H9 (cell line): ENCODE measurements at regions not wholly inside any gene's neighbourhood (a gene's known extent, or its start where the extent isn't known, plus 50 kb on each side); places are given as distances from the start of the nearest gene placed in this dataset.

Experiments used
- DNase-seq: peaks from one replicate; pipeline ENCODE4 v3.0.0-alpha.2; 2017
- H2AFZ ChIP-seq: one replicate; pipeline ENCODE4 v1.6.1; 2013; ENCODE audit warnings: mild to moderate bottlenecking, low read length, control low read depth, moderate library complexity
- H2AK5ac ChIP-seq: 2 replicates; pipeline ENCODE4 v1.6.1; 2013; ENCODE audit warnings: low read length, control low read depth, mixed read lengths; ENCODE audit not compliant: insufficient read length
- H2BK120ac ChIP-seq: one replicate; pipeline ENCODE4 v1.6.1; 2013; ENCODE audit warnings: low read depth, mild to moderate bottlenecking, low read length, control low read depth, inconsistent platforms; ENCODE audit not compliant: poor library complexity, severe bottlenecking
- H2BK12ac ChIP-seq: 2 replicates; pipeline ENCODE4 v1.6.1; 2013; ENCODE audit warnings: low read length, control low read depth, mixed read lengths, low read depth; ENCODE audit not compliant: insufficient read length
- H2BK15ac ChIP-seq: 2 replicates; pipeline ENCODE4 v1.6.1; 2013; ENCODE audit warnings: low read depth, low read length, control low read depth
- H2BK20ac ChIP-seq: one replicate; pipeline ENCODE4 v1.6.1; 2013; ENCODE audit warnings: low read depth, mild to moderate bottlenecking, low read length, control low read depth, inconsistent platforms; ENCODE audit not compliant: poor library complexity, severe bottlenecking
- H2BK5ac ChIP-seq: 2 replicates; pipeline ENCODE4 v1.6.1; 2013; ENCODE audit warnings: low read length, control low read depth, mixed read lengths; ENCODE audit not compliant: insufficient read length
- H3K14ac ChIP-seq: 2 replicates; pipeline ENCODE4 v1.6.1; 2013; ENCODE audit warnings: low read length, control low read depth; ENCODE audit not compliant: insufficient read depth
- H3K18ac ChIP-seq: 2 replicates; pipeline ENCODE4 v1.6.1; 2013; ENCODE audit warnings: low read depth, mild to moderate bottlenecking, mixed read lengths, low read length, control low read depth; ENCODE audit not compliant: insufficient read length
- H3K23ac ChIP-seq: 2 replicates; pipeline ENCODE4 v1.6.1; 2013; ENCODE audit warnings: low read length, control low read depth, mixed read lengths, low read depth; ENCODE audit not compliant: insufficient read length
- H3K23me2 ChIP-seq: 2 replicates; pipeline ENCODE4 v1.6.1; 2013; ENCODE audit warnings: low read depth, mild to moderate bottlenecking, mixed read lengths, low read length, control low read depth; ENCODE audit not compliant: insufficient read length, poor library complexity, severe bottlenecking
- H3K27ac ChIP-seq: 2 replicates; pipeline ENCODE4 v1.5.1; 2013; ENCODE audit warnings: low read length, control low read depth, mixed read lengths, low read depth; ENCODE audit not compliant: insufficient read length
- H3K27me3 ChIP-seq: 2 replicates; pipeline ENCODE4 v1.6.1; 2013; ENCODE audit warnings: low read length, control low read depth, inconsistent platforms; ENCODE audit not compliant: insufficient read depth
- H3K4ac ChIP-seq: 2 replicates; pipeline ENCODE4 v1.6.1; 2013; ENCODE audit warnings: low read depth, mild to moderate bottlenecking, control low read depth, inconsistent platforms, low read length, moderate library complexity
- H3K4me1 ChIP-seq: 2 replicates; pipeline ENCODE4 v1.6.1; 2013; ENCODE audit warnings: low read length, control low read depth, inconsistent platforms; ENCODE audit not compliant: insufficient read depth
- H3K4me2 ChIP-seq: 2 replicates; pipeline ENCODE4 v1.6.1; 2013; ENCODE audit warnings: low read length, control low read depth, mixed read lengths; ENCODE audit not compliant: insufficient read length, insufficient read depth
- H3K56ac ChIP-seq: 2 replicates; pipeline ENCODE4 v1.6.1; 2013; ENCODE audit warnings: low read depth, mild to moderate bottlenecking, mixed read lengths, low read length, control low read depth; ENCODE audit not compliant: insufficient read length
- H3K79me1 ChIP-seq: 2 replicates; pipeline ENCODE4 v1.6.1; 2013; ENCODE audit warnings: low read depth, mild to moderate bottlenecking, moderate library complexity, low read length, control low read depth, inconsistent platforms; ENCODE audit not compliant: insufficient read depth, poor library complexity, severe bottlenecking
- H3K79me2 ChIP-seq: 2 replicates; pipeline ENCODE4 v1.6.1; 2013; ENCODE audit warnings: low read length, control low read depth, inconsistent platforms; ENCODE audit not compliant: insufficient read depth
- H3K9ac ChIP-seq: 2 replicates; pipeline ENCODE4 v1.6.1; 2013; ENCODE audit warnings: low read length, control low read depth, mixed read lengths; ENCODE audit not compliant: insufficient read length; ENCODE audit errors: extremely low read depth
- H3K9me3 ChIP-seq: one replicate; pipeline ENCODE4 v1.6.1; 2013; ENCODE audit warnings: low read depth, low read length, inconsistent platforms; ENCODE audit not compliant: control insufficient read depth
- H3T11ph ChIP-seq: one replicate; pipeline ENCODE4 v1.6.1; 2013; ENCODE audit warnings: mild to moderate bottlenecking, low read length, control low read depth, inconsistent platforms
- H4K20me1 ChIP-seq: one replicate; pipeline ENCODE4 v1.6.1; 2013; ENCODE audit not compliant: control insufficient read depth, insufficient read length, insufficient read depth
- H4K5ac ChIP-seq: 2 replicates; pipeline ENCODE4 v1.6.1; 2013; ENCODE audit warnings: low read depth, mild to moderate bottlenecking, mixed read lengths, low read length, control low read depth; ENCODE audit not compliant: insufficient read length
- H4K8ac ChIP-seq: replicated peaks from 2 replicates; pipeline ENCODE4 v1.6.1; 2013; ENCODE audit warnings: low read length, control low read depth, mixed read lengths, low read depth; ENCODE audit not compliant: insufficient read length
- H4K91ac ChIP-seq: 2 replicates; pipeline ENCODE4 v1.6.1; 2013; ENCODE audit warnings: low read depth, mild to moderate bottlenecking, moderate library complexity, mixed read lengths, low read length, control low read depth; ENCODE audit not compliant: insufficient read length
- H3K27ac Mint-ChIP-seq, 3 experiments: 2 replicates in 2 of 3; 3 replicates in 1 of 3; pipeline ENCODE4 v1.8.0; 2020 to 2021; ENCODE audit warnings: mixed read lengths in 3 of 3, mild to moderate bottlenecking in 1 of 3, moderate library complexity in 1 of 3
- H3K27me3 Mint-ChIP-seq: 2 replicates; pipeline ENCODE4 v1.8.0; 2021; ENCODE audit warnings: low read depth, mild to moderate bottlenecking, moderate library complexity, mixed read lengths
- H3K36me3 Mint-ChIP-seq, 3 experiments: 2 replicates in 2 of 3; 3 replicates in 1 of 3; pipeline ENCODE4 v1.8.0; 2020 to 2021; ENCODE audit warnings: low read depth in 3 of 3, mixed read lengths in 3 of 3; ENCODE audit not compliant: insufficient read depth in 1 of 3
- H3K4me1 Mint-ChIP-seq, 2 experiments: 2 replicates each; pipeline ENCODE4 v1.8.0; 2020; ENCODE audit warnings: mixed read lengths in 2 of 2
- H3K4me3 Mint-ChIP-seq, 2 experiments: 2 replicates in 1 of 2; 3 replicates in 1 of 2; pipeline ENCODE4 v1.8.0; 2020 to 2021; ENCODE audit warnings: mild to moderate bottlenecking in 2 of 2, mixed read lengths in 2 of 2, moderate library complexity in 1 of 2
- H3K9me3 Mint-ChIP-seq, 2 experiments: 2 replicates in 1 of 2; 3 replicates in 1 of 2; pipeline ENCODE4 v1.8.0; 2020; ENCODE audit warnings: mild to moderate bottlenecking in 2 of 2, mixed read lengths in 2 of 2, moderate library complexity in 1 of 2
- CTCF ChIP-seq: fragments of 200-600 bp; sonication (generic); conservative IDR thresholded peaks from 3 replicates; pipeline ENCODE4 v1.8.0; 2021; ENCODE audit warnings: antibody characterized with exemption, mild to moderate bottlenecking
- WGBS: extraction: QIAGEN DNeasy Blood & Tissue Kit; methylation state at CpG from one replicate; pipeline ENCODE4 v1.1.7; 2013; ENCODE audit warnings: missing lambda C conversion rate, low lambda C conversion rate, mixed read lengths; ENCODE audit not compliant: insufficient read length; ENCODE audit errors: extremely low coverage; 5-methylcytosine and 5-hydroxymethylcytosine counted together

- Histone ChIP-seq H3K79me2 (no peaks in the 10 kb centered on the region), H2BK12ac (no peak overlapping the region), H3T11ph (no peak overlapping the region), H3K27ac (no peak overlapping the region), H3K27me3 (no peaks in the 10 kb centered on the region), H3K56ac (no peak overlapping the region), H3K9ac (no peak overlapping the region), H3K4me2 (no peak overlapping the region), H2BK15ac (no peak overlapping the region), H3K4ac (no peak overlapping the region), H3K9me3 (no peaks in the 10 kb centered on the region), H4K5ac (no peak overlapping the region), H2BK5ac (no peak overlapping the region), H3K14ac (no peak overlapping the region), H3K4me1 (no peaks in the 10 kb centered on the region; the same call in 1 of the 2 replicates), H2BK120ac (no peak overlapping the region), H2AK5ac (no peak overlapping the region), H4K8ac (no peak overlapping the region), H3K23ac (no peak overlapping the region), H4K20me1 (no peaks in the 10 kb centered on the region), H3K79me1 (no peaks in the 10 kb centered on the region), H2AFZ (no peak overlapping the region), H3K18ac (no peak overlapping the region), H3K23me2 (no peaks in the 10 kb centered on the region), H2BK20ac (no peak overlapping the region), H4K91ac (no peak overlapping the region)
- Mint-ChIP-seq H3K4me3 (no peak overlapping the region), H3K4me1 (peaks cover 0 to 5% of the 10 kb centered on the region in 2 experiments; a peak in 2 of 4 replicates), H3K27me3 (peaks cover 6% of the 10 kb centered on the region), H3K36me3 (no peaks in the 10 kb centered on the region), H3K27ac (no peak overlapping the region), H3K9me3 (no peaks in the 10 kb centered on the region)
- WGBS = no CpG with 5 or more reads among the region's 11 CpGs
- DNase-seq = peak; percentile 71
- peak; percentile 83 for TF ChIP-seq CTCF
These were observed 320.2 kb downstream of the GRIN2B start for GRCh38 chr12:13661005-13661887.
